ENCODE measurements at regions not wholly inside any gene's neighbourhood (a gene's known extent, or its start where the extent isn't known, plus 50 kb on each side); places are given as distances from the start of the nearest gene placed in this dataset.
"Not testable (repeated sequence)": the region's sequence is repeated elsewhere in the genome, so short reads cannot be mapped to it uniquely, and the experiment has no call there.

DNA sequence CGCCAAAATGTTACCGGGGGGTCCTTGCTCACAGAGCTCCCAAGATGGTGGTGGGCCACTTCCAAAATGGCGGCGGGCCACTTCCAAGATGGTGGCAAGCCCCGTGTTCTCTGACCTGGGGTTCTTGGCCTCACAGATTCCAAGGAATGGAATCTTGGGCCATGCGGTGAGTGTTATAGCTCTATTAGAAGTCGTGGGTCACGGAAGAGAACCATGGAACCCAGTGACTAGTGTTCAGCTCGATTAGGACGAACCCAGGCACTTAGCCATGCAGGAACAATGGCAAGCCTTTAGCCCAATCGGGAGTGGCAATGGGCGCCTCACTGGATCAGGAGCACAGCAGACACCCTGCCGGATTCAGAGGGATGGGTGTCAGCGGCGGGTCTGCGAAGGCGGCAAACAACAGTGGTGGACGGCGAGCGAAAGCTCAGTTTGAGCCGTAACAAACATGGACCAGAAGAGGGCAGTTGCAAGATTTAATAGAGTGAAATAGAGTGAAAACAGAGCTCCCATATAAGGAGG, 254.9 kb upstream of the CNR1 start:
- not testable (repeated sequence) for H3K4me3 ChIP-seq (ENCODE audit: extremely low read depth, insufficient read depth, low read length, poor library complexity, severe bottlenecking); H3K9me3 ChIP-seq (ENCODE audit: control insufficient read depth, low read length); H3K36me3 ChIP-seq (ENCODE audit: control insufficient read depth, insufficient read depth, low read length); H3K27ac ChIP-seq (ENCODE audit: low read depth, low read length, severe bottlenecking); H3K4me1 ChIP-seq (ENCODE audit: control insufficient read depth, insufficient read depth, low read length, poor library complexity, severe bottlenecking)
- 81 to 96% methylated on average over 3 to 11 of the region's 21 CpGs for whole genome bisulfite sequencing, 2 experiments (ENCODE audit: insufficient coverage in 2 of 2)

DNA sequence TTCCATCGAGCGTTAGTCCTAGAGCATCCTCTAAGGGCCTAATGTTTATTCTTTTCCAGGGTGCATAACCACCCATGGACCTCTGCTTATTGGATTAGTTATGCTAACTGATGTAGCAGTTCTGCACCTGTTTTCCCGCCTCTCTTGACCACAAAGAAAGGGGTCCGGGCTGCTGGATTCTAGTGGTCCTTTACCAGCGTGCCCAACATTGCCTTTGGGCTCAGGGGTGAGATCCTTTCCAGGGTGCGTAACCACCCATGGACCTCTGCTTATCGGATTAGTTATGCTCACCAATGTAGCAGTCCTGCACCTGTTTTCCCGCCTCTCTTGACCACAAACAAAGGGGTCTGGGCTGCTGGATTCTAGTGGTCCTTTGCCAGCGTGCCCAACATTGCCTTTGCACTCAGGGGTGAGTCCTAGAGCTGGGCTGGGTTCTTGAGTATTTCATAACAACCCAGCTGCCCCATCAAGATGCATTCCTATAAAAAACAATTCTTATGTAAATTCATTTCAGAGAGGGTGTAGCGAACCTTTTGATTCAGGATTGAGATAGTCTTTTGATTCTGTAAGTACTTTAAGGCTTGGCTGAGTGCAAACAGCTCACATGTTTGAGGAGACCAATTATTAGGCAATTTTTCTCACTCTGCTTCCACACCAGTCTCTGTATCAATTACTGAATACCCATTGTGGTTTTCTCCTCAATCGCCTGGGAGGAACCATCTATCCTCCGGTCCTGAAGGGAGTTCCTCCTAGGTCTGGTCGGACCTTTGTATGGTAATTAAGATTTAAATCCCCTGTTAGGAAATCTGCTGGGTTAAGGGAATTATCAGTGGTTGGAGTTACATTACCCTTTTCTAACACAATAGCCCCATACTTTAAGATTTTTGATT, 253.0 kb upstream of the CNR1 start:
- not testable (repeated sequence) for H3K36me3 ChIP-seq (ENCODE audit: control insufficient read depth, insufficient read depth, low read length); H3K4me3 ChIP-seq (ENCODE audit: extremely low read depth, insufficient read depth, low read length, poor library complexity, severe bottlenecking); H3K4me1 ChIP-seq (ENCODE audit: control insufficient read depth, insufficient read depth, low read length, poor library complexity, severe bottlenecking); H3K27ac ChIP-seq (ENCODE audit: low read depth, low read length, severe bottlenecking); H3K9me3 ChIP-seq (ENCODE audit: control insufficient read depth, low read length)
- 95 to 96% methylated on average over 6 of the region's 13 CpGs for WGBS, 2 experiments (ENCODE audit: insufficient coverage in 2 of 2)

DNA sequence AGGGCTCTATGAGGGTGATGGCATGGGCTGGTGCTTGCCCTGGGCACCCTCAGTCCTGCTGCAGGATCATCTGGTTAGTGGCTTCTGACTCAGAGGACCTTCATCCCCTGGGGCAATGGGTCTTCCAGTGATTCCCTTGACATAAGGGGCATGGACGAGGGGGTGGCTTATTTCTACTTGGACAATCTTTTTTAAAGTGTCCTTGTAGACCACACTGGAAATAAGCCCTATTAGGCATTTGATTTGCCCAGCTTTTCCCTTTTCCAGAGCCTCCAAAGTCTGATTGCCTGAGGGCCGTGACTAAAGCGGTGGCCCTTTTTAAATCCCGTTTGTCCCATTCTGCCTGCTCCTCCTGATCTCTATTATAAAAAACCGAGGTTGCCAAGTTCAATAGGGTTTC, 251.2 kb upstream of the CNR1 start:
- not testable (repeated sequence) for H3K9me3 ChIP-seq (ENCODE audit: control insufficient read depth, low read length); H3K36me3 ChIP-seq (ENCODE audit: control insufficient read depth, insufficient read depth, low read length); H3K4me1 ChIP-seq (ENCODE audit: control insufficient read depth, insufficient read depth, low read length, poor library complexity, severe bottlenecking); H3K4me3 ChIP-seq (ENCODE audit: extremely low read depth, insufficient read depth, low read length, poor library complexity, severe bottlenecking); H3K27ac ChIP-seq (ENCODE audit: low read depth, low read length, severe bottlenecking)
- WGBS, 2 experiments (ENCODE audit: insufficient coverage in 2 of 2): 80 to 92% methylated on average over 2 to 3 of the region's 5 CpGs

DNA sequence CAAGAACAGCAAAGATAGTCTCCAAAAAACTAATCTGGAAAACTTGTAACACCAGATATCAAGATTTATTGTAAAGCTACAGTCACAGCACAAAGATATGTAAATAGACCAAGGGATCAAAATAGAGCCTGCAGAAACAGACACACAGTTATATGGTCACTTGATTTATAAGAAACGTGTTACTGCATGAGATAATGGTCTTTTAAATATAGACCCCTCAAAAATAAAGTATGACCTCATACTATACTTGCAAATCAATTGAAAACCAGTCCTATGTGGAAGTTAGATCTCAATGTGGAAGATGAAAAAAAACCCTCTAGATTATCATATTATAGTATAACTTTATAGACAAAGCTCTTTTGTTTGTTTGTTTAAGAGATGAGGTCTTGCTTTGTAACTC, 247.3 kb upstream of the CNR1 start:
- Histone ChIP-seq H3K9me3 (ENCODE audit: control insufficient read depth, low read length) (no peaks in the 10 kb centered on the region), H3K4me1 (ENCODE audit: control insufficient read depth, insufficient read depth, low read length, poor library complexity, severe bottlenecking) (no peaks in the 10 kb centered on the region), H3K36me3 (ENCODE audit: control insufficient read depth, insufficient read depth, low read length) (no peaks in the 10 kb centered on the region), H3K4me3 (ENCODE audit: extremely low read depth, insufficient read depth, low read length, poor library complexity, severe bottlenecking) (no peak overlapping the region), H3K27ac (ENCODE audit: low read depth, low read length, severe bottlenecking) (no peak overlapping the region)
- WGBS, 2 experiments (ENCODE audit: insufficient coverage in 2 of 2): no CpG with 5 or more reads among the region's 1 CpG

DNA sequence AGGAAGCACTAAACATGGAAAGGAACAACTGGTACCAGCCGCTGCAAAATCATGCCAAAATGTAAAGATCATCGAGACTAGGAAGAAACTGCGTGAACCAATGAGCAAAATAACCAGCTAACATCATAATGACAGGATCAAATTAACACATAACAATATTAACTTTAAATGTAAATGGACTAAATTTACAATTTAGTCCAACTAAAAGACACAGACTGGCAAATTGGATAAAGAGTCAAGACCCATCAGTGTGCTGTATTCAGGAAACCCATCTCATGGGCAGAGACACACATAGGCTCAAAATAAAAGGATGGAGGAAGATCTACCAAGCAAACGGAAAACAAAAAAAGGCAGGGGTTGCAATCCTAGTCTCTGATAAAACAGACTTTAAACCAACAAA, 242.2 kb upstream of the CNR1 start:
- not testable (repeated sequence) for H3K27ac ChIP-seq (ENCODE audit: low read depth, low read length, severe bottlenecking); H3K4me1 ChIP-seq (ENCODE audit: control insufficient read depth, insufficient read depth, low read length, poor library complexity, severe bottlenecking); H3K9me3 ChIP-seq (ENCODE audit: control insufficient read depth, low read length); H3K36me3 ChIP-seq (ENCODE audit: control insufficient read depth, insufficient read depth, low read length); H3K4me3 ChIP-seq (ENCODE audit: extremely low read depth, insufficient read depth, low read length, poor library complexity, severe bottlenecking)
- 100% methylated on average over 2 of the region's 4 CpGs; no CpG with 5 or more reads in 1 of the 2 experiments for WGBS, 2 experiments (ENCODE audit: insufficient coverage in 2 of 2)

DNA sequence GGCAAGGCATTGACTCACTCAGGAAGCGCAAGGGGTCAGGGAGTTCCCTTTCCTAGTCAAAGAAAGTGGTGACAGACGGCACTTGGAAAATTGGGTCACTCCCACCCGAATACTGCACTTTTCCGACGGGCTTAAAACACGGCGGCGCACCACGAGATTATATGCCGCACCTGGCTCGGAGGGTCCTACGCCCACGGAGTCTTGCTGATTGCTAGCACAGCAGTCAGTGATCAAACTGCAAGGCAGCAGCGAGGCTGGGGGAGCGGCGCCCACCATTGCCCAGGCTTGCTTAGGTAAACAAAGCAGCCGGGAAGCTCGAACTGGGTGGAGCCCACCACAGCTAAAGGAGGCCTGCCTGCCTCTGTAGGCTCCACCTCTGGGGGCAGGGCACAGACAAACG, 240.5 kb upstream of the CNR1 start:
- not testable (repeated sequence) for H3K4me1 ChIP-seq (ENCODE audit: control insufficient read depth, insufficient read depth, low read length, poor library complexity, severe bottlenecking); H3K9me3 ChIP-seq (ENCODE audit: control insufficient read depth, low read length); H3K36me3 ChIP-seq (ENCODE audit: control insufficient read depth, insufficient read depth, low read length); H3K4me3 ChIP-seq (ENCODE audit: extremely low read depth, insufficient read depth, low read length, poor library complexity, severe bottlenecking); H3K27ac ChIP-seq (ENCODE audit: low read depth, low read length, severe bottlenecking)
- 68 to 77% methylated on average over 17 to 18 of the region's 19 CpGs for WGBS, 2 experiments (ENCODE audit: insufficient coverage in 2 of 2)

DNA sequence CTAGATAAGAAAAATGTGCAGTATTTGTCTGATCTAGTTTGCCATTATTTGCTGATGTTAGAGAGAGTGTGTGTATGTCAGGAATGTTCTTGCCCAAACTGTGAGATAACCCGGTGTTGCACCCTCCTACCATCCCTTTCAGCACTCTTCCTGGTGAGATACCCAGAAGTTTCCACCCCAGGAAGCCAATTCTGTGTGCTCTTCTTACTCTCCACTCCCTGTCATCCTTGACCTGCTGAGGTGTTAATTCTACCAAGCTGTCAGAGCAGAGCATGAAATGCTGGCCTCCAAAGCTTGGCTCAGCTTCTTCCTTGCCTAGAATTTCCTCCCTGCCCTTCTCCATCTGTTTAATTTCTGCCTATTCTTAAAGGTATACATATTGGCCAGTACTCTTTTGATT, 237.3 kb upstream of the CNR1 start:
- no peak overlapping the region for H3K4me3 ChIP-seq (ENCODE audit: extremely low read depth, insufficient read depth, low read length, poor library complexity, severe bottlenecking)
- no peak overlapping the region for H3K27ac ChIP-seq (ENCODE audit: low read depth, low read length, severe bottlenecking)
- no peaks in the 10 kb centered on the region for H3K36me3 ChIP-seq (ENCODE audit: control insufficient read depth, insufficient read depth, low read length)
- WGBS, 2 experiments (ENCODE audit: insufficient coverage in 2 of 2): no CpG with 5 or more reads among the region's 1 CpG
- no peaks in the 10 kb centered on the region for H3K9me3 ChIP-seq (ENCODE audit: control insufficient read depth, low read length)
- H3K4me1 ChIP-seq (ENCODE audit: control insufficient read depth, insufficient read depth, low read length, poor library complexity, severe bottlenecking): no peaks in the 10 kb centered on the region

DNA sequence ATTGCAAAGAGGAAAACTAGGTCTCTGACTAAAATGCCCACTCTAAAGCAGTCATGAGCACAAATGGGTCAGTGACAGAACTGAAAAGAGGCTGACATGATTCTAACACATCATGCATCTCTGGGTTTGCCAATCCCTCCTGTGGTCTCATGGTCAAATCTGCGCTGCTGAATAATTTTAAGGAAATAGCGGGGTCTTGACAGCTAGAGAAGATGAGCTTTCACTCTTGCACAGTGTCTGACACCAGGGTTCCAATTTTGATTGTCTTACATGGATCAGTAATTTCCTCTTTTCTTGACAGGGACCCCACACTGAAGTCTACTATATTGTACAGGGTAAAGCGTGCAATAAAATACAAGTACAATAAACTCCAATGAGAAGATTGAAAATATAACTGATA, 236.8 kb upstream of the CNR1 start:
- Histone ChIP-seq H3K4me1 (ENCODE audit: control insufficient read depth, insufficient read depth, low read length, poor library complexity, severe bottlenecking) (no peaks in the 10 kb centered on the region), H3K27ac (ENCODE audit: low read depth, low read length, severe bottlenecking) (no peak overlapping the region), H3K4me3 (ENCODE audit: extremely low read depth, insufficient read depth, low read length, poor library complexity, severe bottlenecking) (no peak overlapping the region), H3K9me3 (ENCODE audit: control insufficient read depth, low read length) (no peaks in the 10 kb centered on the region), H3K36me3 (ENCODE audit: control insufficient read depth, insufficient read depth, low read length) (no peaks in the 10 kb centered on the region)
- 90 to 100% methylated on average over 2 of the region's 3 CpGs for WGBS, 2 experiments (ENCODE audit: insufficient coverage in 2 of 2)

DNA sequence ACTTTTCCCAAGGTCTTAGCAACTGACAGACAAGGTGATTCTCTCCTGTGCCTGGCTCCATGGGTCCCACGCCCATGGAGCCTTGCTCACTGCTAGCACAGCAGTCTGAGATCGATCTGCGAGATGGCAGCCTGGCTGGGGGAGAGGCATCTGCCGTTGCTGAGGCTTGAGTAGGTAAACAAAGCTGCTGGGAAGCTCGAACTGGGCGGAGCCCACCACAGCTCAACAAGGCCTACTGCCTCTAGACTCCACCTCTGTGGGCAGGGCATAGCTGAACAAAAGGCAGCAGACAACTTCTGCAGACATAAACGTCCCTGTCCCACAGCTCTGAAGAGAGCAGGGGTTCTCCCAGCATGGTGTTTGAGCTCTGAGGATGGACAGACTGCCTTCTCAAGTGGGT, 224.9 kb upstream of the CNR1 start:
- H3K36me3 ChIP-seq (ENCODE audit: control insufficient read depth, insufficient read depth, low read length); H3K27ac ChIP-seq (ENCODE audit: low read depth, low read length, severe bottlenecking); H3K9me3 ChIP-seq (ENCODE audit: control insufficient read depth, low read length); H3K4me1 ChIP-seq (ENCODE audit: control insufficient read depth, insufficient read depth, low read length, poor library complexity, severe bottlenecking); H3K4me3 ChIP-seq (ENCODE audit: extremely low read depth, insufficient read depth, low read length, poor library complexity, severe bottlenecking): not testable (repeated sequence)
- WGBS, 2 experiments (ENCODE audit: insufficient coverage in 2 of 2): 71 to 93% methylated on average over 2 to 5 of the region's 7 CpGs

DNA sequence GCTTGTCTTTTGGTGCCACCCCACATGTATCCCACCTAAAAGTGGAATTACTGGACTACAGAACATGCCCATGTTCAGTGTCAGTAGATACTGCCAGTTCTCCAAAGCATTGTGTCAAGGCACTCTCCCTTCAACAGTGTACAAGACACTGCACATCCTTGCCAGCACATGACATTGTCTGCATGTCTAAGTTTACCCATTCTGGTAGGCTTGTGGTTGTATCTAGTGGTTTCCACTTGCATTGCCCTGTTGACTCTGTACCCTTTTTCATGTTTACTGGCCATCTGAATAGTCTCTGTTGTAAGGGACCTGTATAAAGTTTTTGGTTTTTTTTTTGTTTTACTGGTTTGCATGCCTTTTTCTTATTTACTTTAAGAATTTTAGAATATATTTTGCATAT, 222.4 kb upstream of the CNR1 start:
- Histone ChIP-seq H3K4me1 (ENCODE audit: control insufficient read depth, insufficient read depth, low read length, poor library complexity, severe bottlenecking) (no peaks in the 10 kb centered on the region), H3K4me3 (ENCODE audit: extremely low read depth, insufficient read depth, low read length, poor library complexity, severe bottlenecking) (no peak overlapping the region), H3K36me3 (ENCODE audit: control insufficient read depth, insufficient read depth, low read length) (no peaks in the 10 kb centered on the region), H3K9me3 (ENCODE audit: control insufficient read depth, low read length) (no peaks in the 10 kb centered on the region), H3K27ac (ENCODE audit: low read depth, low read length, severe bottlenecking) (no peak overlapping the region)

DNA sequence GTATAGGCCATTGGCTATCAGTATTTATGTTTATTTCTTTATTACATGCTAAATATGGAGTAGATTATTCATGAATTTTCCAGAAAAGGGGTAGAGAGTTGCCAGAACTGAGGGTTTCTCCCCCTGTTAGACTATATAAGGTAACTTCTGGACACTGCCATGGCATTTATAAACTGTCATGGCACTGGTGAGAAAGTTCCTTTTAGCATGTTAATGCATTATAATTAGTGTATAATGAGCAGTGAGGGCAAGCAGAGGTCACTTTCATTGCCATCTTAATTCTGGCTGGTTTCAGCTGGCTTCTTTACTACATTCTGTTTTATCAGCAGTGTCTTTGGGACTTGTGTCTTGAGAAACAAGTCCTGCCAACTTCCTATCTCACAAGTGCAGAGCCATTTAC, 220.0 kb upstream of the CNR1 start:
- peaks cover 2% of the 10 kb centered on the region for H3K4me1 ChIP-seq (ENCODE audit: control insufficient read depth, insufficient read depth, low read length, poor library complexity, severe bottlenecking)
- no peaks in the 10 kb centered on the region for H3K9me3 ChIP-seq (ENCODE audit: control insufficient read depth, low read length)
- H3K4me3 ChIP-seq (ENCODE audit: extremely low read depth, insufficient read depth, low read length, poor library complexity, severe bottlenecking): no peak overlapping the region
- no peak overlapping the region for H3K27ac ChIP-seq (ENCODE audit: low read depth, low read length, severe bottlenecking)
- no peaks in the 10 kb centered on the region for H3K36me3 ChIP-seq (ENCODE audit: control insufficient read depth, insufficient read depth, low read length)

All from mesodermal cell (in vitro differentiated cells).